Adipocyte (in vitro differentiated cells): ENCODE measurements at regions not wholly inside any gene's neighbourhood (a gene's known extent, or its start where the extent isn't known, plus 50 kb on each side); places are given as distances from the start of the nearest gene placed in this dataset.
A peak's percentile ranks its signal among the peaks of the same experiment; 100 is the strongest.

ENCODE experiments used
- DNase-seq: peaks from one replicate; pipeline ENCODE4 v3.0.0-alpha.2; 2015; ENCODE audit warnings: low read depth
- H3K27me3 ChIP-seq: replicated peaks from 2 replicates; pipeline ENCODE4 v1.7.0; 2013; ENCODE audit warnings: mild to moderate bottlenecking, low read length, moderate library complexity; ENCODE audit not compliant: control insufficient read depth, insufficient read depth
- H3K36me3 ChIP-seq: 2 replicates; pipeline ENCODE4 v1.7.0; 2013; ENCODE audit warnings: low read length, mild to moderate bottlenecking, moderate library complexity; ENCODE audit not compliant: control insufficient read depth, insufficient read depth, severe bottlenecking
- H3K4me1 ChIP-seq: 2 replicates; pipeline ENCODE4 v1.7.0; 2013; ENCODE audit warnings: mild to moderate bottlenecking, low read length, moderate library complexity; ENCODE audit not compliant: control insufficient read depth, insufficient read depth
- H3K4me3 ChIP-seq: 2 replicates; pipeline ENCODE4 v1.7.0; 2013; ENCODE audit warnings: mild to moderate bottlenecking, low read length, moderate library complexity
- H3K9ac ChIP-seq: 2 replicates; pipeline ENCODE4 v1.7.0; 2013; ENCODE audit warnings: mild to moderate bottlenecking, low read length, moderate library complexity
- H3K9me3 ChIP-seq: 2 replicates; pipeline ENCODE4 v1.7.0; 2013; ENCODE audit warnings: mild to moderate bottlenecking, low read length, moderate library complexity; ENCODE audit not compliant: control insufficient read depth

- H3K36me3 ChIP-seq, result no peaks in the 10 kb centered on the region
- H3K9ac ChIP-seq, result no peak overlapping the region
- no peak overlapping the region for H3K4me3 ChIP-seq
- H3K4me1 ChIP-seq, result peaks cover 5% of the 10 kb centered on the region
- no peaks in the 10 kb centered on the region for H3K27me3 ChIP-seq
- no peaks in the 10 kb centered on the region for H3K9me3 ChIP-seq
- DNase-seq, result no peak
These were observed 336.4 kb upstream of the BTBD3 start for GRCh38 chr20:11581271-11581670.

GRCh38 chr20:11582060-11582459, 335.6 kb upstream of the BTBD3 start:
- Histone ChIP-seq H3K4me3 (no peak overlapping the region), H3K9me3 (no peaks in the 10 kb centered on the region), H3K4me1 (peaks cover 5% of the 10 kb centered on the region), H3K27me3 (no peaks in the 10 kb centered on the region), H3K9ac (no peak overlapping the region), H3K36me3 (no peaks in the 10 kb centered on the region)
- DNase-seq, result no peak

GRCh38 chr20:11585752-11586352, 331.8 kb upstream of the BTBD3 start:
- no peak overlapping the region for H3K4me3 ChIP-seq
- H3K36me3 ChIP-seq, result no peaks in the 10 kb centered on the region
- no peaks in the 10 kb centered on the region for H3K9me3 ChIP-seq
- no peaks in the 10 kb centered on the region for H3K27me3 ChIP-seq
- DNase-seq, result peak; percentile 45
- H3K9ac ChIP-seq, result no peak overlapping the region
- H3K4me1 ChIP-seq, result peaks cover 5% of the 10 kb centered on the region

- Histone ChIP-seq H3K9ac (no peak overlapping the region), H3K9me3 (peaks cover 6% of the 10 kb centered on the region), H3K4me1 (no peaks in the 10 kb centered on the region), H3K4me3 (no peak overlapping the region), H3K27me3 (no peaks in the 10 kb centered on the region), H3K36me3 (no peaks in the 10 kb centered on the region)
- DNase-seq, result no peak
These were observed 328.8 kb upstream of the BTBD3 start for GRCh38 chr20:11588875-11589274.

GRCh38 chr20:11591965-11592364, 325.7 kb upstream of the BTBD3 start:
- Histone ChIP-seq H3K9ac (no peak overlapping the region), H3K36me3 (no peaks in the 10 kb centered on the region), H3K27me3 (no peaks in the 10 kb centered on the region), H3K9me3 (peaks cover 6% of the 10 kb centered on the region), H3K4me1 (no peaks in the 10 kb centered on the region), H3K4me3 (no peak overlapping the region)
- DNase-seq, result no peak

- no peaks in the 10 kb centered on the region for H3K4me1 ChIP-seq
- H3K27me3 ChIP-seq, result no peaks in the 10 kb centered on the region
- DNase-seq, result no peak
These were observed 313.4 kb upstream of the BTBD3 start for GRCh38 chr20:11604339-11604738.

GRCh38 chr20:11607047-11607446, 310.6 kb upstream of the BTBD3 start:
- Histone ChIP-seq H3K36me3 (no peaks in the 10 kb centered on the region), H3K9ac (no peak overlapping the region), H3K9me3 (no peaks in the 10 kb centered on the region), H3K27me3 (no peaks in the 10 kb centered on the region), H3K4me1 (no peaks in the 10 kb centered on the region), H3K4me3 (no peak overlapping the region)
- DNase-seq, result no peak

More at GRCh38 chr20:11604339-11604738, 313.4 kb upstream of the BTBD3 start:
- Histone ChIP-seq H3K9me3 (no peaks in the 10 kb centered on the region), H3K4me3 (no peak overlapping the region), H3K9ac (no peak overlapping the region), H3K36me3 (no peaks in the 10 kb centered on the region)

GRCh38 chr20:11608736-11609135, 309.0 kb upstream of the BTBD3 start:
- DNase-seq, result no peak
- Histone ChIP-seq H3K9ac (no peak overlapping the region), H3K4me3 (no peak overlapping the region), H3K9me3 (no peaks in the 10 kb centered on the region), H3K36me3 (no peaks in the 10 kb centered on the region), H3K4me1 (no peaks in the 10 kb centered on the region), H3K27me3 (no peaks in the 10 kb centered on the region)

- no peaks in the 10 kb centered on the region for H3K4me1 ChIP-seq
These were observed 293.0 kb upstream of the BTBD3 start for GRCh38 chr20:11624704-11625103.

GRCh38 chr20:11626551-11626950, 291.1 kb upstream of the BTBD3 start:
- Histone ChIP-seq H3K9me3 (no peaks in the 10 kb centered on the region), H3K4me1 (no peaks in the 10 kb centered on the region), H3K36me3 (no peaks in the 10 kb centered on the region), H3K9ac (no peak overlapping the region), H3K4me3 (no peak overlapping the region), H3K27me3 (no peaks in the 10 kb centered on the region)
- DNase-seq, result no peak

More at GRCh38 chr20:11624704-11625103, 293.0 kb upstream of the BTBD3 start:
- no peak overlapping the region for H3K9ac ChIP-seq
- no peaks in the 10 kb centered on the region for H3K36me3 ChIP-seq
- no peaks in the 10 kb centered on the region for H3K27me3 ChIP-seq
- H3K9me3 ChIP-seq, result no peaks in the 10 kb centered on the region
- no peak overlapping the region for H3K4me3 ChIP-seq
- DNase-seq, result no peak

GRCh38 chr20:11642866-11643265, 274.8 kb upstream of the BTBD3 start:
- H3K36me3 ChIP-seq, result no peaks in the 10 kb centered on the region
- H3K9me3 ChIP-seq, result no peaks in the 10 kb centered on the region
- H3K4me1 ChIP-seq, result no peaks in the 10 kb centered on the region
- no peak overlapping the region for H3K9ac ChIP-seq
- no peak overlapping the region for H3K4me3 ChIP-seq
- no peak for DNase-seq
- H3K27me3 ChIP-seq, result no peaks in the 10 kb centered on the region

GRCh38 chr20:11646359-11646758, 271.3 kb upstream of the BTBD3 start:
- no peak for DNase-seq
- Histone ChIP-seq H3K36me3 (no peaks in the 10 kb centered on the region), H3K27me3 (no peaks in the 10 kb centered on the region), H3K9me3 (no peaks in the 10 kb centered on the region), H3K4me1 (no peaks in the 10 kb centered on the region), H3K9ac (no peak overlapping the region), H3K4me3 (no peak overlapping the region)
